ENCODE measurements at regions not wholly inside any gene's neighbourhood (a gene's known extent, or its start where the extent isn't known, plus 50 kb on each side); places are given as distances from the start of the nearest gene placed in this dataset.

- H3K9ac ChIP-seq = no peak overlapping the region
- H3K27ac ChIP-seq = no peak overlapping the region
- H3K4me2 ChIP-seq (ENCODE audit: low read length) = no peak overlapping the region
- H2AFZ ChIP-seq = no peak overlapping the region
- no peaks in the 10 kb centered on the region for H3K9me3 ChIP-seq (ENCODE audit: control insufficient read depth, low read length)
- H3K79me2 ChIP-seq = no peaks in the 10 kb centered on the region
- H3K27me3 ChIP-seq (ENCODE audit: control insufficient read depth, insufficient read depth, low read length) = no peaks in the 10 kb centered on the region
- no peaks in the 10 kb centered on the region for H3K36me3 ChIP-seq (ENCODE audit: control insufficient read depth, insufficient read depth, low read length)
- TF ChIP-seq CTCF (IDR thresholded peaks at IDR 0.05) = no peak
- H3K4me3 ChIP-seq (ENCODE audit: low read depth, low read length) = no peak overlapping the region
- H3K4me1 ChIP-seq = no peaks in the 10 kb centered on the region
Observed at GRCh38 chr14:98907271-98907670, 364.7 kb downstream of the BCL11B start.

- H3K36me3 ChIP-seq (ENCODE audit: control insufficient read depth, insufficient read depth, low read length) = no peaks in the 10 kb centered on the region
- no peak overlapping the region for H3K9ac ChIP-seq
- H2AFZ ChIP-seq = no peak overlapping the region
- H3K27ac ChIP-seq = no peak overlapping the region
- TF ChIP-seq CTCF (IDR thresholded peaks at IDR 0.05) = no peak
- H3K4me3 ChIP-seq (ENCODE audit: low read depth, low read length) = no peak overlapping the region
- H3K4me2 ChIP-seq (ENCODE audit: low read length) = no peak overlapping the region
- H3K79me2 ChIP-seq = no peaks in the 10 kb centered on the region
- no peaks in the 10 kb centered on the region for H3K27me3 ChIP-seq (ENCODE audit: control insufficient read depth, insufficient read depth, low read length)
- no peaks in the 10 kb centered on the region for H3K9me3 ChIP-seq (ENCODE audit: control insufficient read depth, low read length)
- no peaks in the 10 kb centered on the region for H3K4me1 ChIP-seq
Observed at GRCh38 chr14:98908050-98908449, 363.9 kb downstream of the BCL11B start.

- Histone ChIP-seq H3K4me2 (ENCODE audit: low read length) (no peak overlapping the region), H3K36me3 (ENCODE audit: control insufficient read depth, insufficient read depth, low read length) (no peaks in the 10 kb centered on the region), H3K27me3 (ENCODE audit: control insufficient read depth, insufficient read depth, low read length) (no peaks in the 10 kb centered on the region), H3K4me1 (no peaks in the 10 kb centered on the region), H3K27ac (no peak overlapping the region), H3K9me3 (ENCODE audit: control insufficient read depth, low read length) (no peaks in the 10 kb centered on the region), H3K79me2 (no peaks in the 10 kb centered on the region), H3K9ac (no peak overlapping the region), H2AFZ (no peak overlapping the region), H3K4me3 (ENCODE audit: low read depth, low read length) (no peak overlapping the region)
- no peak for TF ChIP-seq CTCF (IDR thresholded peaks at IDR 0.05)
Observed at GRCh38 chr14:98909251-98909944, 362.6 kb downstream of the BCL11B start.

- no peak overlapping the region for H3K27ac ChIP-seq
- H3K4me3 ChIP-seq (ENCODE audit: low read depth, low read length) = no peak overlapping the region
- H3K79me2 ChIP-seq = no peaks in the 10 kb centered on the region
- H2AFZ ChIP-seq = no peak overlapping the region
- no peaks in the 10 kb centered on the region for H3K9me3 ChIP-seq (ENCODE audit: control insufficient read depth, low read length)
- no peak for TF ChIP-seq CTCF (IDR thresholded peaks at IDR 0.05)
- no peaks in the 10 kb centered on the region for H3K4me1 ChIP-seq
- no peaks in the 10 kb centered on the region for H3K36me3 ChIP-seq (ENCODE audit: control insufficient read depth, insufficient read depth, low read length)
- no peaks in the 10 kb centered on the region for H3K27me3 ChIP-seq (ENCODE audit: control insufficient read depth, insufficient read depth, low read length)
- no peak overlapping the region for H3K4me2 ChIP-seq (ENCODE audit: low read length)
- no peak overlapping the region for H3K9ac ChIP-seq
Observed at GRCh38 chr14:98910061-98910460, 361.9 kb downstream of the BCL11B start.

GRCh38 chr14:98912655-98913054 lies 359.3 kb downstream of the BCL11B start:
- Histone ChIP-seq H3K4me1 (no peaks in the 10 kb centered on the region), H3K27me3 (ENCODE audit: control insufficient read depth, insufficient read depth, low read length) (no peaks in the 10 kb centered on the region)
- TF ChIP-seq CTCF (IDR thresholded peaks at IDR 0.05) = no peak

More at GRCh38 chr14:98912655-98913054, 359.3 kb downstream of the BCL11B start:
- H3K9ac ChIP-seq = no peak overlapping the region
- no peak overlapping the region for H3K27ac ChIP-seq
- no peaks in the 10 kb centered on the region for H3K9me3 ChIP-seq (ENCODE audit: control insufficient read depth, low read length)
- H3K79me2 ChIP-seq = no peaks in the 10 kb centered on the region
- H3K4me3 ChIP-seq (ENCODE audit: low read depth, low read length) = no peak overlapping the region
- H3K36me3 ChIP-seq (ENCODE audit: control insufficient read depth, insufficient read depth, low read length) = no peaks in the 10 kb centered on the region
- H2AFZ ChIP-seq = no peak overlapping the region
- H3K4me2 ChIP-seq (ENCODE audit: low read length) = no peak overlapping the region
